ENCODE measurements at regions not wholly inside any gene's neighbourhood (a gene's known extent, or its start where the extent isn't known, plus 50 kb on each side); places are given as distances from the start of the nearest gene placed in this dataset.
"Not testable (repeated sequence)": the region's sequence is repeated elsewhere in the genome, so short reads cannot be mapped to it uniquely, and the experiment has no call there.

DNA sequence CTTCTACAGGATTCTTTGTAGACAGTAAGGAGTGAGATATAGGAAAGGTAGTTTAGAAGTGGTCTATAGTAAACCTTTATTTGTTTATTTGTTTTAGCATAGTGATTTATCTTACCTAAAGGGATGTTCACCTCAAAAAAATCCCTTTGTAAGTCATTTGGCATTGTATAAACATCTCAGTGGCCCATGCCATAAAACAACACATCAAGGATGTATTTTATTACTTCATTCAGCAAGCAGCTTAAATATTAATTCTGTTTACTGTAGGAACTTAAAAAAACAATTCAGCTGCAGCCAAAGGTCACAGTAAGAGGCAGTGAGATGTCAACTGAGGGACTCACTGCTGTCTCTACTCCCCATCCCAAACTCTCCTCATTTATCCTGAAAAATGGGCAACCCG is 452.7 kb downstream of the HINT1 start:
- no peak for DNase-seq (ENCODE audit: low read depth, low spot score)
- in situ Hi-C loops (cut with HindIII; ENCODE audit: low pct_unique_long_range_greater_than_20kb, low sequenced_read_pairs): no loop called here

- no peak for DNase-seq (ENCODE audit: low read depth, low spot score)
- in situ Hi-C loops (cut with HindIII; ENCODE audit: low pct_unique_long_range_greater_than_20kb, low sequenced_read_pairs): no loop called here
Observed at GRCh38 chr5:130710596-130710995, 454.5 kb downstream of the HINT1 start.

- in situ Hi-C loops (cut with HindIII; ENCODE audit: low pct_unique_long_range_greater_than_20kb, low sequenced_read_pairs): no loop called here
- no peak for DNase-seq (ENCODE audit: low read depth, low spot score)
Observed at GRCh38 chr5:130708754-130709153, 456.3 kb downstream of the HINT1 start.

DNA sequence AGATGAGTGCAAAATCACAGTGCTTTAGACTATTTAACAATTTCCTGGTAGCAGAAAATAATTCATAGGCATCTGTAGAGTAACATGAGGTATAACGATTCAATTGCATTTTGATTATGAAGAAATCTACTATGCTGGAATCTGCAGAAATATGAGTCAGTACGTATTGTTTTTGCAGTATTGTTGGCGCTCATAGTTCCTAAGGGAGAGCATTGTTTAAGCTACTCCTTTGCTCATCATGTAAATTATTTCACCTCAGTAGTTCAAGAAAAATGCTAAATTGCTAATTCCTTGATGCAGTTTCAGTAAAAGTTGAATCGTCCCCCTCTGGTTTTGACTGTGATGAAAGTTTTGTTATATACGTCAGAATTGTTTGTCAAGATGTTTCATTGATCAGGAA is 458.4 kb downstream of the HINT1 start:
- in situ Hi-C loops (cut with HindIII; ENCODE audit: low pct_unique_long_range_greater_than_20kb, low sequenced_read_pairs): no loop called here
- no peak for DNase-seq (ENCODE audit: low read depth, low spot score)

DNA sequence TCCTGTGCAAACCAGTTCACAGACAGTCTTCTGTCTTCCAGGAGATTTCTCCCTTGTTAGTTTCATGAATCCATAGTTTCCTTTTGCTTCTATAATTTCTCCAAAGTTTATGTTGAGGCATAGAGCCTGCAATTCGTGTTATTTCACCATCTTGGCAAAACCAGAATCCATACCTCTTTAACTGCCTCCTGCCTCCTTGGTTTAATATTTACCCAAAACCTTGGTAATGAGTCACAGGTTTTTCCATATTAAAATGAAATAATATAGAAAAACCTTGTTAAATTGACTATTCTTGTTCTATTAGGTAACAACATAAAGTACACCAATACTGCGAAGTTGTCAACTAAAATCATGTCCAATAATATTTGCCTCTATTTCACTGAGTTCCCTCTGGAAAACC is 459.7 kb downstream of the HINT1 start:
- no peak for DNase-seq (ENCODE audit: low read depth, low spot score)
- in situ Hi-C loops (cut with HindIII; ENCODE audit: low pct_unique_long_range_greater_than_20kb, low sequenced_read_pairs): no loop called here

- in situ Hi-C loops (cut with HindIII; ENCODE audit: low pct_unique_long_range_greater_than_20kb, low sequenced_read_pairs): no loop called here
Observed at GRCh38 chr5:130693509-130693908, 471.5 kb downstream of the HINT1 start.

GRCh38 chr5:130692770-130693169 is 472.3 kb downstream of the HINT1 start:
- in situ Hi-C loops (cut with HindIII; ENCODE audit: low pct_unique_long_range_greater_than_20kb, low sequenced_read_pairs): no loop called here

More at GRCh38 chr5:130693509-130693908, 471.5 kb downstream of the HINT1 start:
- no peak for DNase-seq (ENCODE audit: low read depth, low spot score)

GRCh38 chr5:130689831-130690230 is 475.2 kb downstream of the HINT1 start:
- in situ Hi-C loops (cut with HindIII; ENCODE audit: low pct_unique_long_range_greater_than_20kb, low sequenced_read_pairs): no loop called here

More at GRCh38 chr5:130692770-130693169, 472.3 kb downstream of the HINT1 start:
- no peak for DNase-seq (ENCODE audit: low read depth, low spot score)

DNA sequence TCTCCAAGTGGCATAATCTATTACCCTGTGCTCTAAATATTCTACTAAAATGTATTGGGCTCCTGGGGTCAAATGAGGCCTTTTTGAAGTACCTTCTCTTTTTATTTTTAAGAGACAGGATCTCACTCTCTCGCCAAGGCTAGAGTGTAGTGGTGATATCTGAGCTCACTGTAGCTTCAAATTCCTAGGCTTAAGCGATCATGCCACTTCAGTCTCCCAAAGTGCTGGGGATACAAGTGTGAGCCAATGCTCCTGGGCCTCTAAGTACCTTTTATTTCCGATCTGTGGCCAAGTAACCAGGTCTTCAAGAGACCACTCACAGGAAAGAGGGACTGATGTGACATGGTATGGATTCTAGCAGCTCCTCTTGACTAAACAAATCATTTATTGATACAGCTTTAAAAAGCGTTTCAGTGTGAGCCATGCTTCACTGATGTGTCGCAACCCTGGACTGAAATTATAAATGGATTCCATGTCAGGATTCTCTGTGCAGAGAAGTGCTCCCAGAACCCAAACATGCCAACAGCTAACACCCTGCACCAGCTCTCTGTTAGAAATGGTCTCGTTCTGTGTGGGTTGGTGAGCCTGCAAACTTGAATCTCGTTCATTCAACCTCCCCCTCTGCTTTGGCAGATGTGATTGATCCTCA is 477.8 kb downstream of the HINT1 start:
- no peak for DNase-seq (ENCODE audit: low read depth, low spot score)
- in situ Hi-C loops (cut with HindIII; ENCODE audit: low pct_unique_long_range_greater_than_20kb, low sequenced_read_pairs): no loop called here

More at GRCh38 chr5:130689831-130690230, 475.2 kb downstream of the HINT1 start:
- no peak for DNase-seq (ENCODE audit: low read depth, low spot score)

DNA sequence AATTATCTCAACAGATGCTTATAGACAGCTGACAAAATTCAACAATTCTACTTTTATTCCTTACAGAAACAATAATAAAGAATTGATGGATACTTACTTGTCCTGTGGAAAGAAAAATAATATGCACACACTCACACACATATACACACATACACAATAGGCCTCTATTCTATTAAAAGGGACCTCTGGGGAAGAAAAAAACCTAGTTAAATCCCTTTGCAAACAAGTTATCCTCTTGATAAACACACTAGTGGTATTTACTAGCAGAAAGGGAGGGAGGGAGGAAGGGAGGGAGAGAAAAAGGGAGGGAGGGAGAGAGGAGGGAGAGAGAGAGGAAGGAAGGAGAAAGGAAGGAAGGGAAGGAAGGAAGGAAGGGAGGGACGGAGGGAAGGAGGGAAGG is 486.4 kb downstream of the HINT1 start:
- in situ Hi-C loops (cut with HindIII; ENCODE audit: low pct_unique_long_range_greater_than_20kb, low sequenced_read_pairs): no loop called here
- no peak for DNase-seq (ENCODE audit: low read depth, low spot score)

DNA sequence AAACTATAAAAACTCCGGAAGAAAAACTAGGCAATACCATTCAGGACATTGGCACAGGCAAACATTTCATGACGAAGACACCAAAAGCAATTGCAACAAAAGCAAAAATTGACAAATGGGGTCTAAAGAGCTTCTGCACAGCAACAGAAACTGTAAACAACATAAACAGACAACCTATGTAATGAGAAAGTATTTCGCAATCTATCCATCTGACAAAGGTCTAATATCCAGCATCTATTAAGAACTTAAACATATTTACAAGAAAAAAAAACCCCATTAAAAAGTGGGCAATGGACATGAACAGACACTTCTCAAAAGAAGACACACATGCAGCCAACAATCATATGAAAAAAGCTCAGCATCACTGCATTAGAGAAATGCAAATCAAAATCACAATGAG is 498.6 kb downstream of the HINT1 start:
- in situ Hi-C loops (cut with HindIII; ENCODE audit: low pct_unique_long_range_greater_than_20kb, low sequenced_read_pairs): no loop called here
- no peak for DNase-seq (ENCODE audit: low read depth, low spot score)

DNA sequence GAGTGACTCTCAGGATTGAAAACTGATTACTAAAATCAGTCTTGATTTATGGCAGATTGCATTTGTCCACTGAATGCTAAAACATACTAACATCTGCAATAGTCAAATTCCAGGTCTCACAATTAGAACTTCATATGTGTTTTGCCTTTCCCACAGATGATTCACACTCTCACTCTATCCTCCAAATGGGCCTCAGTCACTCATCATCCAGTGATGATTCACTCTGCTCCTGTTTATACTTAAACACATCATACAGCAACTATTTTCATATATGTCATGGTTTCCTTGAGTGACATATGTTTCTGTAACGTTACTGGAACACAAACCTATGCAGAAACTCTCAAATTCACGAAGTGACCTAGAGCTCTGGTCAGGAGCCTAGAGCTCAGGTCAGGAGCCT is 512.9 kb downstream of the HINT1 start:
- in situ Hi-C loops (cut with HindIII; ENCODE audit: low pct_unique_long_range_greater_than_20kb, low sequenced_read_pairs): no loop called here
- no peak for DNase-seq (ENCODE audit: low read depth, low spot score)

GRCh38 chr5:130651440-130651839 is 513.6 kb downstream of the HINT1 start:
- DNase-seq (ENCODE audit: low read depth, low spot score): no peak
- in situ Hi-C loops (cut with HindIII; ENCODE audit: low pct_unique_long_range_greater_than_20kb, low sequenced_read_pairs): no loop called here

DNA sequence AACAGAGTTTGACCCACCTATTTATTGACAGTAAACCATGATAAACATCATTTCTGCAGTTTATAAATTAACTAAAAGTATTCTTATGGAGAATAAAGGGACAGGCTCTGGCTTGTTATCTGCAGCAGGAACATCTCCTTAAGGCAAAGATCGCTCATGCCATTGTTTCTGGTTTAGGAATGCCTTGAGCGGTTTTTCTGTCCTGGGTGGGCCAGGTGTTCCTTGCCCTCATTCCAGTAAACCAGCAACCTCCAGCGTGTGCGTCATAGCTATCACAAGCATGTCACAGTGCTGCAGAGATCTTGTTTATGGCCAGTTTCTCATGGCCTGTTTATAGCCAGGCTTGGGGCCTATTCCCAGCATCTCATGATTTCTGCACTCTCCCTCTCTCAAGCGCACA is 521.7 kb downstream of the HINT1 start:
- no peak for DNase-seq (ENCODE audit: low read depth, low spot score)
- in situ Hi-C loops (cut with HindIII; ENCODE audit: low pct_unique_long_range_greater_than_20kb, low sequenced_read_pairs): no loop called here

- no peak for DNase-seq (ENCODE audit: low read depth, low spot score)
- in situ Hi-C loops (cut with HindIII; ENCODE audit: low pct_unique_long_range_greater_than_20kb, low sequenced_read_pairs): no loop called here
Observed at GRCh38 chr5:130642461-130642860, 522.6 kb downstream of the HINT1 start.

DNA sequence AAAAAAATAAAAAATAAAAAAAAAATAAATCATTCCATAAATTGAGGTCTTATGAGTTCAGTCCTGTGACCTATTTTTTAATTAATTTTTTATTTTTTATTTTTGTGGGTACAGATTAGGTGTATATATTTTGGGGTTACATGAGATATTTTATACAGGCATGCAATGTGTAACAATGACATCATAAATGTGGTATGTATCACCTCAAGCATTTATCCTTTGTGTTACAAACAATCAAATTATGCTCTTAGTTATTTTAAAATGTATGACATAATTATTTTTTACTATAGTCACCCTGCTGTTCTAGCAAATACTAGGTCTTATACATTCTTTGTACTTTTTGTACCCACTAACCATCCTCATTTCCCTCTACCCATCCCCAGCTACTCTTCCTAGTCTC is 537.9 kb downstream of the HINT1 start:
- in situ Hi-C loops (cut with HindIII; ENCODE audit: low pct_unique_long_range_greater_than_20kb, low sequenced_read_pairs): no loop called here
- no peak for DNase-seq (ENCODE audit: low read depth, low spot score)

DNA sequence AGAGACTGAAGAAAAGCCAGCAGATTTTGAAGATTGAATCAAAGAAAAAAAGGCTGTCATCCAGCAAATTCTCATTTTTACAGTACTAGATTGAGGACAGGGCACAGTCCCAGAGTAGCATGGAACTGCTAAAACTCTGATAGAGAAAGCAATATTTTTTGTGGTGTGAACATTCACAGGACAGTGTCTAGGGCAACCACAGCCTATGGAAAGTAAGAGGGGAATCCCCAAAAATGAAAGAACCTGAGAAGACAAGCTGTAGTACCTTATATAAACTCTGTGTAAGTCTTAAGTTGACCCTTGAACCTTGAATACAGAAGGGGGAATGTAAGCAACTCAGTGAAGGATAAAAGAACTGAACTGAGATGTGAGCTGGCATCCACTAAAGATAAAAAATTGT is 540.3 kb downstream of the HINT1 start:
- DNase-seq (ENCODE audit: low read depth, low spot score): no peak
- in situ Hi-C loops (cut with HindIII; ENCODE audit: low pct_unique_long_range_greater_than_20kb, low sequenced_read_pairs): no loop called here

DNA sequence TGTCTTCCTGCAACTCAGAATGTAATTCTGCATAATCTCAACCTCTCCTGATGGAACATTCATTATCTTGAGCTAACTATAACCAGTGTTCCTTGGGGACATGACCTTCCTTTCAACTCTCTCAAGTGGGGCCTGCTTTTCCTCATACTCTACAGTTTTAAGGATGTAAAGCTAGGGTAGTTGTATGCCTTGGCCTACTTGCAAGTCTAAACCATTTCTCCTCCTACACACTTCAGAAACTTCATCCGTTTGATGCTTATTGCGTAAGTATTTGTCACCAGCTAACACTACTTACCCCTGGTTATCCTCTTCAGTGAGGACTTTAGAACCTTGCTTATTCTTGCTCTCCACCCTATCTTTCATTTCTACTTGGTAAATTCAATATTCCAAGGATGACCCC is 548.9 kb downstream of the HINT1 start:
- in situ Hi-C loops (cut with HindIII; ENCODE audit: low pct_unique_long_range_greater_than_20kb, low sequenced_read_pairs): no loop called here
- DNase-seq (ENCODE audit: low read depth, low spot score): no peak

- in situ Hi-C loops (cut with HindIII; ENCODE audit: low pct_unique_long_range_greater_than_20kb, low sequenced_read_pairs): no loop called here
Observed at GRCh38 chr5:130605234-130605633, 559.8 kb downstream of the HINT1 start.

DNA sequence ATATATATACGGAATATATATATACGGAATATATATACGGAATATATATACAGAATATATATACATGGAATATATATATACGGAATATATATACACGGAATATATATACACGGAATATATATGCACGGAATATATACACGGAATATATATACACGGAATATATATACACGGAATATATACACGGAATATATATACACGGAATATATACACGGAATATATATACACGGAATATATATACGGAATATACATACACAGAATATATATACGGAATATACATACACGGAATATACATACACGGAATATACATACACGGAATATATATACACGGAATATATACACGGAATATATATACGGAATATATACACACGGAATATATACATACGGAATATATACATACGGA is 568.4 kb downstream of the HINT1 start:
- DNase-seq (ENCODE audit: low read depth, low spot score); in situ Hi-C loops (cut with HindIII; ENCODE audit: low pct_unique_long_range_greater_than_20kb, low sequenced_read_pairs): not testable (repeated sequence)

More at GRCh38 chr5:130605234-130605633, 559.8 kb downstream of the HINT1 start:
- no peak for DNase-seq (ENCODE audit: low read depth, low spot score)
